ENCODE measurements at regions not wholly inside any gene's neighbourhood (a gene's known extent, or its start where the extent isn't known, plus 50 kb on each side); places are given as distances from the start of the nearest gene placed in this dataset.

- H3K79me2 ChIP-seq (ENCODE audit: insufficient read depth, low read length): no peaks in the 10 kb centered on the region
- no peaks in the 10 kb centered on the region for H3K4me1 ChIP-seq (ENCODE audit: control insufficient read depth in 1 of 2, insufficient read depth in 2 of 2, low read length in 2 of 2)
- no peak for ATAC-seq
Measured at GRCh38 chr11:134987223-134987768, 575.3 kb upstream of the B3GAT1 start.

More at GRCh38 chr11:134987223-134987768, 575.3 kb upstream of the B3GAT1 start:
- H2AFZ ChIP-seq (ENCODE audit: low read depth, low read length, poor library complexity, severe bottlenecking): no peak overlapping the region
- intact Hi-C loops (cut with micrococcal nuclease): no loop called here
- ChIA-PET CTCF (no interaction called here), POLR2A (no interaction called here), RAD21 (ENCODE audit: low non-redundant PET in 1 of 2, low total read pairs in 2 of 2, uncharacterized antibody in 2 of 2, unreplicated experiment in 2 of 2) (no interaction called here)
- H3K9ac ChIP-seq (ENCODE audit: low read length): no peak overlapping the region
- no peak overlapping the region for H3K4me2 ChIP-seq (ENCODE audit: low read length)
- H3K9me3 ChIP-seq (ENCODE audit: control insufficient read depth in 1 of 2, insufficient read depth in 1 of 2, low read depth in 1 of 2, low read length in 2 of 2): no peaks in the 10 kb centered on the region
- H3K9me2 ChIP-seq (ENCODE audit: insufficient read depth): no peaks in the 10 kb centered on the region
- DNase-seq (ENCODE audit: low read depth, low spot score): no peak
- no peaks in the 10 kb centered on the region for H4K20me1 ChIP-seq (ENCODE audit: insufficient read depth)
- no peak overlapping the region for H3K27ac ChIP-seq (ENCODE audit: low read depth, low read length)
- TF ChIP-seq JUND (IDR thresholded peaks at IDR 0.05): no peak
- no peak for TF ChIP-seq SRF (IDR thresholded peaks at IDR 0.05; ENCODE audit: low read depth)
- TF ChIP-seq ZBTB33 (IDR thresholded peaks at IDR 0.05; ENCODE audit: extremely low read depth, insufficient replicate concordance, low read length): no peak
- TF ChIP-seq ZNF274 (IDR thresholded peaks at IDR 0.05; ENCODE audit: low read depth, low read length): no peak
- no peak for TF ChIP-seq CBX3 (IDR thresholded peaks at IDR 0.05; ENCODE audit: low read depth)
- no peak for TF ChIP-seq TCF7L2 (IDR thresholded peaks at IDR 0.05; ENCODE audit: borderline replicate concordance, extremely low read depth, insufficient read depth, insufficient read length)
- no peak for TF ChIP-seq CTCF (IDR thresholded peaks at IDR 0.05 in 2 of 3, conservative IDR thresholded peaks at IDR 0.05 in 1 of 3; ENCODE audit: borderline replicate concordance in 1 of 3, insufficient read depth in 1 of 3, low read depth in 2 of 3, low read length in 2 of 3)
- peaks cover 6% of the 10 kb centered on the region for H3K27me3 ChIP-seq (ENCODE audit: insufficient read depth, low read length)
- H3K4me3 ChIP-seq (replicated peaks in 1 of 2; ENCODE audit: low read depth in 1 of 2, low read length in 2 of 2): no peak overlapping the region
- BruUV-seq (replicated peaks): no TSS peak
- no peaks in the 10 kb centered on the region for H3K36me3 ChIP-seq (ENCODE audit: control insufficient read depth in 1 of 2, insufficient read depth in 2 of 2, low read length in 2 of 2)

All from HCT116 (cell line).